A549 (cell line): ENCODE measurements at regions not wholly inside any gene's neighbourhood (a gene's known extent, or its start where the extent isn't known, plus 50 kb on each side); places are given as distances from the start of the nearest gene placed in this dataset.

ENCODE experiments used
- ATAC-seq, 2 experiments: fragments of 200-7000 bp in 1 of 2; fragments of >200 bp in 1 of 2; cut with Nextera tagmentation in 1 of 2; cut with Tn5 transposase in 1 of 2; 3 replicates each; pipeline versions ENCODE4 v1.8.0 to v1.9.1; 2018 to 2020; ENCODE audit warnings: mild to moderate bottlenecking in 1 of 2, moderate library complexity in 1 of 2
- CTCF ChIA-PET: fragments of 300-600 bp; sonication (Branson Sonifier 250); formaldehyde crosslinking; extraction: SDS; loops from one replicate; lab custom pipeline; 2021; ENCODE audit warnings: antibody characterized with exemption, inconsistent platforms; lab: Yijun Ruan, JAX
- POLR2A ChIA-PET: fragments of 350-600 bp; formaldehyde crosslinking; extraction: SDS; loops from one replicate; lab custom pipeline; 2021; ENCODE audit warnings: antibody characterized with exemption, inconsistent platforms; lab: Yijun Ruan, JAX
- DNase-seq, 2 experiments: peaks; one replicate each; pipeline versions ENCODE4 v3.0.0 to v3.0.0-alpha.2; 2011 to 2016; ENCODE audit warnings: low read depth in 1 of 2, low spot score in 1 of 2
- FAIRE-seq: peaks from 2 replicates; lab custom pipeline; 2011; peaks lifted over from hg19 to GRCh38; lab: Jason Lieb, UNC
- H3K27ac ChIP-seq, 2 experiments: fragments of >200 bp; sonication (Bioruptor Twin); formaldehyde crosslinking; 3 replicates each; pipeline ENCODE4 v1.5.1; 2016 to 2017
- H3K4me1 ChIP-seq: fragments of >200 bp; sonication (Bioruptor Twin); formaldehyde crosslinking; 3 replicates; pipeline ENCODE4 v1.6.1; 2016
- H3K4me2 ChIP-seq: fragments of >200 bp; sonication (Bioruptor Twin); formaldehyde crosslinking; 3 replicates; pipeline ENCODE4 v1.6.1; 2016
- H3K4me3 ChIP-seq: fragments of >200 bp; sonication (Bioruptor Twin); formaldehyde crosslinking; 3 replicates; pipeline ENCODE4 v1.5.1; 2016
- H3K9me3 ChIP-seq: fragments of >200 bp; sonication (Bioruptor Twin); formaldehyde crosslinking; 3 replicates; pipeline ENCODE4 v1.6.1; 2016
- BHLHE40 ChIP-seq: IDR thresholded peaks from 2 replicates; pipeline ENCODE4 v1.6.1; 2012; ENCODE audit warnings: low read depth, low read length, inconsistent platforms
- CBX2 ChIP-seq: fragments of 200-600 bp; sonication (generic); IDR thresholded peaks from 2 replicates; pipeline ENCODE4 v1.6.1; 2016; ENCODE audit warnings: low read depth, mild to moderate bottlenecking, borderline replicate concordance
- EHF ChIP-seq: fragments of 250-450 bp; sonication (Bioruptor Pico); IDR thresholded peaks from 2 replicates; pipeline ENCODE4 v1.5.0; 2020; ENCODE audit warnings: mild to moderate bottlenecking
- EHMT2 ChIP-seq: fragments of 200-600 bp; sonication (generic); IDR thresholded peaks from 2 replicates; pipeline ENCODE4 v1.6.1; 2016; ENCODE audit warnings: antibody characterized with exemption, low read depth, mild to moderate bottlenecking, moderate library complexity
- EP300 ChIP-seq, 2 experiments: fragments of >200 bp; sonication (Bioruptor Twin); formaldehyde crosslinking; IDR thresholded peaks; 2 replicates in 1 of 2; 3 replicates in 1 of 2; pipeline ENCODE4 v1.6.1; 2016 to 2017
- FOSL2 ChIP-seq, 2 experiments: fragments of 450-650 bp in 1 of 2; fragments of >200 bp in 1 of 2; sonication (Bioruptor Twin) in 1 of 2; formaldehyde crosslinking; IDR thresholded peaks; 2 replicates each; pipeline versions ENCODE4 v1.5.0 to v1.6.1; 2016 to 2020; ENCODE audit warnings: mild to moderate bottlenecking in 1 of 2, moderate library complexity in 1 of 2
- HOXB5 ChIP-seq: fragments of 250-450 bp; sonication (Bioruptor Pico); IDR thresholded peaks from 2 replicates; pipeline ENCODE4 v1.5.0; 2020; ENCODE audit warnings: mild to moderate bottlenecking, moderate library complexity
- JUNB ChIP-seq: fragments of >200 bp; sonication (Bioruptor Twin); formaldehyde crosslinking; IDR thresholded peaks from 2 replicates; pipeline ENCODE4 v1.6.1; 2016
- KDM1A ChIP-seq: fragments of 200-600 bp; sonication (generic); IDR thresholded peaks from 2 replicates; pipeline ENCODE4 v1.6.1; 2016; ENCODE audit warnings: low read depth, mild to moderate bottlenecking
- MYC ChIP-seq: IDR thresholded peaks from 2 replicates; pipeline ENCODE4 v1.6.1; 2012; ENCODE audit warnings: mild to moderate bottlenecking, inconsistent platforms, low read length, improper control_type of control experiment, borderline replicate concordance
- NFE2L2 ChIP-seq: fragments of 150-350 bp; conservative IDR thresholded peaks from 2 replicates; pipeline ENCODE4 v1.6.1; 2014; ENCODE audit warnings: low read length
- PHF8 ChIP-seq: fragments of 200-600 bp; sonication (generic); IDR thresholded peaks from 2 replicates; pipeline ENCODE4 v1.6.1; 2016; ENCODE audit warnings: low read depth, mild to moderate bottlenecking, antibody characterized with exemption, moderate library complexity, borderline replicate concordance
- POLR2AphosphoS2 ChIP-seq: conservative IDR thresholded peaks from 2 replicates; pipeline ENCODE4 v1.6.1; 2012; ENCODE audit warnings: low read length, improper control_type of control experiment, inconsistent platforms
- RAD21 ChIP-seq, 2 experiments: fragments of >200 bp in 1 of 2; sonication (Bioruptor Twin) in 1 of 2; formaldehyde crosslinking in 1 of 2; IDR thresholded peaks in 1 of 2; conservative IDR thresholded peaks in 1 of 2; 2 replicates in 1 of 2; 3 replicates in 1 of 2; pipeline ENCODE4 v1.6.1; 2012 to 2018; ENCODE audit warnings: inconsistent platforms in 1 of 2
- RARB ChIP-seq: fragments of 250-450 bp; sonication (Bioruptor Pico); IDR thresholded peaks from 2 replicates; pipeline ENCODE4 v1.8.0; 2021; ENCODE audit warnings: mild to moderate bottlenecking, moderate library complexity
- RNF2 ChIP-seq: fragments of 200-600 bp; sonication (generic); IDR thresholded peaks from 2 replicates; pipeline ENCODE4 v1.6.1; 2016; ENCODE audit warnings: low read depth, mild to moderate bottlenecking, antibody characterized with exemption, moderate library complexity, borderline replicate concordance
- SMC3 ChIP-seq: fragments of >200 bp; sonication (Bioruptor Twin); formaldehyde crosslinking; IDR thresholded peaks from 3 replicates; pipeline ENCODE4 v1.6.1; 2018; ENCODE audit warnings: inconsistent platforms
- SREBF2 ChIP-seq: fragments of 450-650 bp; IDR thresholded peaks from 2 replicates; pipeline ENCODE4 v1.6.1; 2014; ENCODE audit warnings: mild to moderate bottlenecking, moderate library complexity
- TP53 ChIP-seq: fragments of 250-450 bp; sonication (Bioruptor Pico); IDR thresholded peaks from 2 replicates; pipeline ENCODE4 v1.5.0; 2021; ENCODE audit warnings: mild to moderate bottlenecking, moderate library complexity
- ZNF302 ChIP-seq: fragments of 250-450 bp; sonication (Bioruptor Pico); IDR thresholded peaks from 2 replicates; pipeline ENCODE4 v1.9.0; 2021; ENCODE audit warnings: inconsistent platforms, mild to moderate bottlenecking, moderate library complexity
- ZSCAN20 ChIP-seq: fragments of 250-450 bp; sonication (Bioruptor Pico); IDR thresholded peaks from 2 replicates; pipeline ENCODE4 v1.8.0; 2022; ENCODE audit warnings: mild to moderate bottlenecking, moderate library complexity
- WGBS: methylation state at CpG from one replicate; pipeline ENCODE4 v1.1.6; 2017; ENCODE audit errors: missing lambda C conversion rate; 5-methylcytosine and 5-hydroxymethylcytosine counted together
- TF ChIP-seq, protein P1 (sequence below): fragments of >200 bp; sonication (Bioruptor Twin); formaldehyde crosslinking; IDR thresholded peaks from 3 replicates; pipeline ENCODE4 v1.5.1; 2016
- TF ChIP-seq, protein P2 (sequence below): IDR thresholded peaks from 2 replicates; pipeline ENCODE4 v1.6.1; 2012
- TF ChIP-seq, protein P3 (sequence below): fragments of 250-450 bp; sonication (Bioruptor Pico); IDR thresholded peaks from 2 replicates; pipeline ENCODE4 v1.5.0; 2020; ENCODE audit warnings: low read depth, mild to moderate bottlenecking, moderate library complexity
- TF ChIP-seq, protein P4 (sequence below): fragments of 450-650 bp; IDR thresholded peaks from 2 replicates; pipeline ENCODE4 v1.6.1; 2014; ENCODE audit warnings: antibody characterized with exemption

GRCh38 chr1:87905651-87906050 lies 577.0 kb downstream of the LMO4 start (continued):
- TF ChIP-seq KDM1A, result no peak
- TF ChIP-seq RARB (CRISPR knock-in tag), result no peak
- TF ChIP-seq, protein P1, sequence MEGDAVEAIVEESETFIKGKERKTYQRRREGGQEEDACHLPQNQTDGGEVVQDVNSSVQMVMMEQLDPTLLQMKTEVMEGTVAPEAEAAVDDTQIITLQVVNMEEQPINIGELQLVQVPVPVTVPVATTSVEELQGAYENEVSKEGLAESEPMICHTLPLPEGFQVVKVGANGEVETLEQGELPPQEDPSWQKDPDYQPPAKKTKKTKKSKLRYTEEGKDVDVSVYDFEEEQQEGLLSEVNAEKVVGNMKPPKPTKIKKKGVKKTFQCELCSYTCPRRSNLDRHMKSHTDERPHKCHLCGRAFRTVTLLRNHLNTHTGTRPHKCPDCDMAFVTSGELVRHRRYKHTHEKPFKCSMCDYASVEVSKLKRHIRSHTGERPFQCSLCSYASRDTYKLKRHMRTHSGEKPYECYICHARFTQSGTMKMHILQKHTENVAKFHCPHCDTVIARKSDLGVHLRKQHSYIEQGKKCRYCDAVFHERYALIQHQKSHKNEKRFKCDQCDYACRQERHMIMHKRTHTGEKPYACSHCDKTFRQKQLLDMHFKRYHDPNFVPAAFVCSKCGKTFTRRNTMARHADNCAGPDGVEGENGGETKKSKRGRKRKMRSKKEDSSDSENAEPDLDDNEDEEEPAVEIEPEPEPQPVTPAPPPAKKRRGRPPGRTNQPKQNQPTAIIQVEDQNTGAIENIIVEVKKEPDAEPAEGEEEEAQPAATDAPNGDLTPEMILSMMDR, result no peak
- TF ChIP-seq, all 56 proteins: peak for 0

DNA sequence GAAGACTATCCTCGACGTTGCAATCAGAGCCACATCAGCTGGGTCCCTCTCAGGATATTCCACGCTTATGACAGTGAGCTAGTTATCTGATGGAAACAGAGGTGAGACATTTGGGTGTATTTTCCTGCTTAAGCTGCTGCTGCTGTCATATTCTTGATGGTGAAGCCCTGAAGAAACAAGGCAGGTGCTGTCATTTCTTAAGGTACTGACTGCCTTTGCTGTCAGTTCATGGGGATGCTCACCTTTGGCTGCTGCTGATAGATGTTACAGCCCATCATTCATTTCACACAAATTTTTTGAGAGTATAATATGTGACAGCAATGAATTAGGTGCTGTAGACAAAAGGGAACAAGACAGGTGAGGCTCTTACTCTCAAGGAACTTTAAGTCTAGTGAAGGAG lies 577.4 kb downstream of the LMO4 start:
- H3K4me2 ChIP-seq, result no peak overlapping the region
- no peak overlapping the region for H3K4me3 ChIP-seq
- FAIRE-seq, result no peak
- no peaks in the 10 kb centered on the region for H3K9me3 ChIP-seq
- WGBS, result 91% methylated on average over 3 of the region's 3 CpGs
- H3K4me1 ChIP-seq, result peaks cover 6% of the 10 kb centered on the region; the same call in 1 of the 3 replicates
- no peak for ATAC-seq
- CTCF ChIA-PET, result no interaction called here
- TF ChIP-seq EHF (CRISPR knock-in tag) (no peak), SMC3 (no peak), RARB (CRISPR knock-in tag) (no peak), NFE2L2 (no peak)
- TF ChIP-seq, protein P2, sequence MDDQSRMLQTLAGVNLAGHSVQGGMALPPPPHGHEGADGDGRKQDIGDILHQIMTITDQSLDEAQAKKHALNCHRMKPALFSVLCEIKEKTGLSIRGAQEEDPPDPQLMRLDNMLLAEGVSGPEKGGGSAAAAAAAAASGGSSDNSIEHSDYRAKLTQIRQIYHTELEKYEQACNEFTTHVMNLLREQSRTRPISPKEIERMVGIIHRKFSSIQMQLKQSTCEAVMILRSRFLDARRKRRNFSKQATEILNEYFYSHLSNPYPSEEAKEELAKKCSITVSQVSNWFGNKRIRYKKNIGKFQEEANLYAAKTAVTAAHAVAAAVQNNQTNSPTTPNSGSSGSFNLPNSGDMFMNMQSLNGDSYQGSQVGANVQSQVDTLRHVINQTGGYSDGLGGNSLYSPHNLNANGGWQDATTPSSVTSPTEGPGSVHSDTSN, result no peak
- TF ChIP-seq, protein P3, sequence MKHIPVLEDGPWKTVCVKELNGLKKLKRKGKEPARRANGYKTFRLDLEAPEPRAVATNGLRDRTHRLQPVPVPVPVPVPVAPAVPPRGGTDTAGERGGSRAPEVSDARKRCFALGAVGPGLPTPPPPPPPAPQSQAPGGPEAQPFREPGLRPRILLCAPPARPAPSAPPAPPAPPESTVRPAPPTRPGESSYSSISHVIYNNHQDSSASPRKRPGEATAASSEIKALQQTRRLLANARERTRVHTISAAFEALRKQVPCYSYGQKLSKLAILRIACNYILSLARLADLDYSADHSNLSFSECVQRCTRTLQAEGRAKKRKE (CRISPR knock-in tag), result no peak
- TF ChIP-seq, all 56 proteins: peak for 0
- no peak for DNase-seq
- POLR2A ChIA-PET, result no interaction called here
- H3K27ac ChIP-seq, result no peak overlapping the region

DNA sequence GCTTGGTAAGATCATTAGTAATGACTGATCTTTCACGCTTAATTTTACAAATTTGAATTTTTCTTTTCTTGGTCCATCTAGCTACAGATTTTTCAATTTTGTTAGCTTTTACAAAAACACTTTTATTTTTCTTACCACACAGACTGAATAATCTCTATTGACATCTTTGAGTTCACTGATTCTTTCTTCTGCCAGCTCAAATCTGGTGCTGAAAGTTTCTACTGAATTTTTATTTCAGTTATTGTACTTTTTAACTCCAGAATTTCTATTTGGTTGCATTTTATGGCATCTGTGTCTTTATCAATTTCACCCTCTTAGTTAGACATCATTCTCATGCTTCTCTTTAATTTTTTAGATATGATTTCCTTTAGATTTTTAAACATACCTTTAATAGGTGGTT lies 584.7 kb downstream of the LMO4 start:
- 0 out of 3 replicates have a peak, but pooled peaks cover 2% of the 10 kb centered on the region for H3K9me3 ChIP-seq
- no peak for ATAC-seq
- FAIRE-seq, result no peak
- no peaks in the 10 kb centered on the region for H3K4me1 ChIP-seq
- DNase-seq, result no peak
- POLR2A ChIA-PET, result no interaction called here
- H3K27ac ChIP-seq, result no peak overlapping the region
- TF ChIP-seq RNF2 (no peak), MYC (no peak), TP53 (CRISPR knock-in tag) (no peak), BHLHE40 (no peak), POLR2AphosphoS2 (no peak), CBX2 (no peak), ZNF302 (CRISPR knock-in tag) (no peak), EP300 (IDR thresholded peaks at IDR 0.05) (no peak), ZSCAN20 (CRISPR knock-in tag) (no peak), SREBF2 (no peak), FOSL2 (IDR thresholded peaks at IDR 0.05) (no peak), FOSL2 (CRISPR knock-in tag; IDR thresholded peaks at IDR 0.05) (no peak), RAD21 (conservative IDR thresholded peaks at IDR 0.05 in 1 of 2, IDR thresholded peaks at IDR 0.05 in 1 of 2) (no peak), PHF8 (no peak), EHMT2 (no peak), JUNB (no peak), HOXB5 (CRISPR knock-in tag) (no peak), EHF (CRISPR knock-in tag) (no peak)
- TF ChIP-seq, protein P4, sequence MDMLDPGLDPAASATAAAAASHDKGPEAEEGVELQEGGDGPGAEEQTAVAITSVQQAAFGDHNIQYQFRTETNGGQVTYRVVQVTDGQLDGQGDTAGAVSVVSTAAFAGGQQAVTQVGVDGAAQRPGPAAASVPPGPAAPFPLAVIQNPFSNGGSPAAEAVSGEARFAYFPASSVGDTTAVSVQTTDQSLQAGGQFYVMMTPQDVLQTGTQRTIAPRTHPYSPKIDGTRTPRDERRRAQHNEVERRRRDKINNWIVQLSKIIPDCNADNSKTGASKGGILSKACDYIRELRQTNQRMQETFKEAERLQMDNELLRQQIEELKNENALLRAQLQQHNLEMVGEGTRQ, result no peak
- CTCF ChIA-PET, result no interaction called here
- no peak overlapping the region for H3K4me3 ChIP-seq
- WGBS, result 96% methylated on average over 1 of the region's 1 CpG
- H3K4me2 ChIP-seq, result no peak overlapping the region
